CD14-positive monocyte (primary cell): ENCODE measurements at regions not wholly inside any gene's neighbourhood (a gene's known extent, or its start where the extent isn't known, plus 50 kb on each side); places are given as distances from the start of the nearest gene placed in this dataset.

Experiments
- DNase-seq, 3 donors: peaks; one replicate each; pipeline ENCODE4 v3.0.0-alpha.2; 2011 to 2022
- H2AFZ ChIP-seq: 2 replicates; pipeline ENCODE4 v1.6.0; 2012; ENCODE audit warnings: mild to moderate bottlenecking, low read depth, low read length, inconsistent platforms; ENCODE audit not compliant: insufficient read depth, poor library complexity, severe bottlenecking
- H3K27ac ChIP-seq, 2 donors: 1 replicate in 1 of 2; 2 replicates in 1 of 2; pipeline ENCODE4 v1.5.1; 2012 to 2013; ENCODE audit warnings: low read length in 2 of 2, control low read depth in 1 of 2, inconsistent platforms in 1 of 2, low read depth in 1 of 2, mild to moderate bottlenecking in 1 of 2
- H3K27me3 ChIP-seq, 2 donors: one replicate each; pipeline versions ENCODE4 v1.6.0 to v1.6.1; 2011 to 2013; ENCODE audit warnings: low read length in 2 of 2; ENCODE audit not compliant: control insufficient read depth in 2 of 2, insufficient read depth in 2 of 2
- H3K36me3 ChIP-seq, 2 donors: replicated peaks in 1 of 2; 1 replicate in 1 of 2; 2 replicates in 1 of 2; pipeline versions ENCODE4 v1.5.1 to v1.6.1; 2012 to 2013; ENCODE audit warnings: low read length in 2 of 2, control low read depth in 1 of 2, inconsistent platforms in 1 of 2, mild to moderate bottlenecking in 1 of 2; ENCODE audit not compliant: insufficient read depth in 2 of 2, control insufficient read depth in 1 of 2
- H3K4me1 ChIP-seq, 2 donors: 1 replicate in 1 of 2; 2 replicates in 1 of 2; pipeline versions ENCODE4 v1.5.1 to v1.6.1; 2012 to 2013; ENCODE audit warnings: low read length in 2 of 2, control low read depth in 1 of 2, inconsistent platforms in 1 of 2, mild to moderate bottlenecking in 1 of 2, moderate library complexity in 1 of 2; ENCODE audit not compliant: insufficient read depth in 2 of 2, control insufficient read depth in 1 of 2
- H3K4me2 ChIP-seq: replicated peaks from 2 replicates; pipeline ENCODE3; 2012; ENCODE audit warnings: low read length, moderate library complexity, mild to moderate bottlenecking; ENCODE audit not compliant: poor library complexity, severe bottlenecking; ENCODE audit errors: extremely low read depth
- H3K4me3 ChIP-seq, 3 experiments: fragments of 200-600 bp in 1 of 3; sonication (generic) in 1 of 3; replicated peaks in 1 of 3; 1 replicate in 2 of 3; 2 replicates in 1 of 3; pipeline ENCODE4 v1.5.1; 2011 to 2013; ENCODE audit warnings: low read length in 3 of 3, mild to moderate bottlenecking in 3 of 3, control low read depth in 2 of 3, low read depth in 2 of 3, inconsistent platforms in 1 of 3, moderate library complexity in 1 of 3
- H3K79me2 ChIP-seq: 2 replicates; pipeline ENCODE4 v1.6.0; 2012; ENCODE audit warnings: mild to moderate bottlenecking, control low read depth, inconsistent platforms, low read length, moderate library complexity; ENCODE audit not compliant: insufficient read depth
- H3K9ac ChIP-seq: 2 replicates; pipeline ENCODE4 v1.6.0; 2017; ENCODE audit warnings: low read length, mild to moderate bottlenecking; ENCODE audit not compliant: insufficient read depth, poor library complexity, severe bottlenecking
- H3K9me3 ChIP-seq, 2 donors: replicated peaks in 1 of 2; 1 replicate in 1 of 2; 2 replicates in 1 of 2; pipeline versions ENCODE4 v1.5.1 to v1.6.1; 2012 to 2013; ENCODE audit warnings: low read length in 2 of 2, control low read depth in 1 of 2; ENCODE audit not compliant: control insufficient read depth in 1 of 2, insufficient read depth in 1 of 2
- H4K20me1 ChIP-seq: 2 replicates; pipeline ENCODE4 v1.6.0; 2012; ENCODE audit warnings: mild to moderate bottlenecking, low read length, control low read depth, moderate library complexity; ENCODE audit not compliant: insufficient read depth
- H3K27ac Mint-ChIP-seq, 7 donors: one replicate each; pipeline ENCODE4 v1.8.0; 2020; ENCODE audit warnings: mild to moderate bottlenecking in 7 of 7, mixed read lengths in 7 of 7, moderate library complexity in 6 of 7, inconsistent platforms in 2 of 7
- H3K27me3 Mint-ChIP-seq, 3 donors: one replicate each; pipeline ENCODE4 v1.8.0; 2021 to 2022; ENCODE audit warnings: low read depth in 3 of 3, mild to moderate bottlenecking in 3 of 3, mixed read lengths in 3 of 3, moderate library complexity in 3 of 3, inconsistent platforms in 1 of 3
- H3K36me3 Mint-ChIP-seq, 2 donors: one replicate each; pipeline ENCODE4 v1.8.0; 2020; ENCODE audit warnings: mixed read lengths in 2 of 2, inconsistent platforms in 1 of 2, mild to moderate bottlenecking in 1 of 2
- H3K4me1 Mint-ChIP-seq: one replicate; pipeline ENCODE4 v1.8.0; 2020; ENCODE audit warnings: mild to moderate bottlenecking, mixed read lengths
- H3K4me3 Mint-ChIP-seq, 2 donors: one replicate each; pipeline ENCODE4 v1.8.0; 2020; ENCODE audit warnings: mild to moderate bottlenecking in 2 of 2, mixed read lengths in 2 of 2, moderate library complexity in 1 of 2
- H3K9me3 Mint-ChIP-seq, 7 donors: one replicate each; pipeline ENCODE4 v1.8.0; 2020 to 2022; ENCODE audit warnings: mixed read lengths in 7 of 7, mild to moderate bottlenecking in 6 of 7, moderate library complexity in 6 of 7, inconsistent platforms in 2 of 7
- CTCF ChIP-seq: fragments of 200-600 bp; IDR thresholded peaks from one replicate; pipeline ENCODE4 v1.8.0; 2022; ENCODE audit warnings: antibody characterized with exemption, mild to moderate bottlenecking
- WGBS: methylation state at CpG from one replicate; pipeline ENCODE4 v1.1.5; 2013; ENCODE audit warnings: missing lambda C conversion rate; ENCODE audit not compliant: insufficient coverage; 5-methylcytosine and 5-hydroxymethylcytosine counted together
- intact Hi-C, 2 donors: fragments of 100-400 bp; cut with micrococcal nuclease; formaldehyde crosslinking; loops; one replicate each; pipeline versions ENCODE4 v1.15.0 to v1.15.1; 2023

- peaks cover 0 to 1% (median 0%) of the 10 kb centered on the region in 3 donors for H3K27me3 Mint-ChIP-seq
- no peak overlapping the region for H3K27ac Mint-ChIP-seq
- Histone ChIP-seq H3K79me2 (no peaks in the 10 kb centered on the region), H3K4me1 (no peaks in the 10 kb centered on the region), H3K36me3 (no peaks in the 10 kb centered on the region), H3K4me3 (no peak overlapping the region), H3K9me3 (no peaks in the 10 kb centered on the region), H4K20me1 (no peaks in the 10 kb centered on the region), H2AFZ (no peak overlapping the region), H3K4me2 (no peak overlapping the region), H3K27ac (no peak overlapping the region), H3K9ac (no peak overlapping the region), H3K27me3 (no peaks in the 10 kb centered on the region)
- H3K9me3 Mint-ChIP-seq: peaks cover 0 to 6% (median 3%) of the 10 kb centered on the region in 7 donors
- no peaks in the 10 kb centered on the region for H3K36me3 Mint-ChIP-seq
- no peak for TF ChIP-seq CTCF
- no peak overlapping the region for H3K4me3 Mint-ChIP-seq
- intact Hi-C loops: no loop called here
- no peaks in the 10 kb centered on the region for H3K4me1 Mint-ChIP-seq
- WGBS: 86% methylated on average over 1 of the region's 1 CpG
- no peak for DNase-seq
Measured at GRCh38 chr2:16962505-16962904, 296.9 kb upstream of the CYRIA start.

GRCh38 chr2:16960579-16960978 lies 294.9 kb upstream of the CYRIA start:
- peaks cover 0 to 1% (median 0%) of the 10 kb centered on the region in 3 donors for H3K27me3 Mint-ChIP-seq

More at GRCh38 chr2:16960579-16960978, 294.9 kb upstream of the CYRIA start:
- Histone ChIP-seq H3K4me1 (no peaks in the 10 kb centered on the region), H2AFZ (no peak overlapping the region), H3K4me2 (no peak overlapping the region), H3K36me3 (no peaks in the 10 kb centered on the region), H3K79me2 (no peaks in the 10 kb centered on the region), H3K27me3 (no peaks in the 10 kb centered on the region), H4K20me1 (no peaks in the 10 kb centered on the region), H3K9ac (no peak overlapping the region), H3K4me3 (no peak overlapping the region), H3K9me3 (no peaks in the 10 kb centered on the region), H3K27ac (no peak overlapping the region)
- no peak overlapping the region for H3K4me3 Mint-ChIP-seq
- peaks cover 0 to 6% (median 0%) of the 10 kb centered on the region in 7 donors for H3K9me3 Mint-ChIP-seq
- DNase-seq: no peak
- H3K27ac Mint-ChIP-seq: no peak overlapping the region
- intact Hi-C loops: no loop called here
- H3K36me3 Mint-ChIP-seq: no peaks in the 10 kb centered on the region
- TF ChIP-seq CTCF: no peak
- no peaks in the 10 kb centered on the region for H3K4me1 Mint-ChIP-seq
- 29% methylated on average over 3 of the region's 3 CpGs for WGBS
